ENCODE measurements at regions not wholly inside any gene's neighbourhood (a gene's known extent, or its start where the extent isn't known, plus 50 kb on each side); places are given as distances from the start of the nearest gene placed in this dataset.
A peak's percentile ranks its signal among the peaks of the same experiment; 100 is the strongest.

DNA sequence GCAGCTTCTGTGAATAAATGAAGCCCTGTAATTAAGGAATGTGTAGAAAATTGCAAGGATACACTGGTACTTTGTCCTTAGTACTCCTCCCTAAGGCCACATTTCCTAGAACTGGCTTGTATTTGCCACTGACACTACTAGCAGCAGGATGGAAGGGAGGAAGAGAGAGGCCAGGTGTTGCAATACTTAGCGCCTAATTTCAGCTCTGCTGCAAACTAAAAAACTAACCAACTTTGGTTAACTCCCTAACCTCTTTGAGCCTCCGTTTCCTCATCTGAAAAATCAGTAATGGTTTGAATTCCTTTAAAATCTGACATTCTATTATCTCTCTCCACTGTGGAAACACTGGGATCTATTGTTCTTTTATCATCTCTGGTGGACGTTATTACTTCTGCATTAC is 257.0 kb downstream of the SV2B start (continued):
- TF ChIP-seq, protein P1, sequence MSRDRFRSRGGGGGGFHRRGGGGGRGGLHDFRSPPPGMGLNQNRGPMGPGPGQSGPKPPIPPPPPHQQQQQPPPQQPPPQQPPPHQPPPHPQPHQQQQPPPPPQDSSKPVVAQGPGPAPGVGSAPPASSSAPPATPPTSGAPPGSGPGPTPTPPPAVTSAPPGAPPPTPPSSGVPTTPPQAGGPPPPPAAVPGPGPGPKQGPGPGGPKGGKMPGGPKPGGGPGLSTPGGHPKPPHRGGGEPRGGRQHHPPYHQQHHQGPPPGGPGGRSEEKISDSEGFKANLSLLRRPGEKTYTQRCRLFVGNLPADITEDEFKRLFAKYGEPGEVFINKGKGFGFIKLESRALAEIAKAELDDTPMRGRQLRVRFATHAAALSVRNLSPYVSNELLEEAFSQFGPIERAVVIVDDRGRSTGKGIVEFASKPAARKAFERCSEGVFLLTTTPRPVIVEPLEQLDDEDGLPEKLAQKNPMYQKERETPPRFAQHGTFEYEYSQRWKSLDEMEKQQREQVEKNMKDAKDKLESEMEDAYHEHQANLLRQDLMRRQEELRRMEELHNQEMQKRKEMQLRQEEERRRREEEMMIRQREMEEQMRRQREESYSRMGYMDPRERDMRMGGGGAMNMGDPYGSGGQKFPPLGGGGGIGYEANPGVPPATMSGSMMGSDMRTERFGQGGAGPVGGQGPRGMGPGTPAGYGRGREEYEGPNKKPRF (IDR thresholded peaks at IDR 0.05; ENCODE audit: low read depth, low read length): no peak
- TF ChIP-seq TEAD2 (tag; IDR thresholded peaks at IDR 0.05): no peak
- no peak for TF ChIP-seq PTTG1 (tag; IDR thresholded peaks at IDR 0.05; ENCODE audit: low read depth)

DNA sequence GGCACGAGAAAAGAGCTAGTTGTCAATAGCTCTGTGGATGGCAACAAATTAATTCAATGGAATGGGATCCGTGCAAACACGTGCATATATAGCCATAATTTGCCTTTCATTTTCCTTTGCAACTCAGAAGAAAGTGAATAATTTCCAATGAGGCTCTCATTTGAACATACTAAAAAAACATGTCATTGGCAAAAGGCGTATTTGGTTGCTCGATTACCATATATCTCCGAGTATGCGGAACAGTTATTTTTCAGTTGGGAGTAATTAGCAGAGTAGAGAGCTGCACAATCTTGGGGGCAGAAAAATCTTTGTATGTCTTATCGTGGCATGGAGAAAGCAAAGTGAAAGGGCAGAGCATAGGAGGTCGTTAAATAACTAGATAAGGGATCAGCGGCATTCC is 257.4 kb downstream of the SV2B start:
- Histone ChIP-seq H3K27ac (ENCODE audit: extremely low read depth, low read depth, low read length) (no peak overlapping the region), H3K9me3 (replicated peaks; ENCODE audit: control insufficient read depth, insufficient read depth, low read depth, low read length) (no peaks in the 10 kb centered on the region), H3K27me3 (ENCODE audit: control insufficient read depth in 2 of 2, insufficient read depth in 2 of 2, low read length in 2 of 2) (peaks cover 0 to 4% of the 10 kb centered on the region in 2 experiments; a peak in 1 of 5 replicates), H4K20me1 (replicated peaks; ENCODE audit: control insufficient read depth, insufficient read depth, low read length) (no peaks in the 10 kb centered on the region; the same call in 1 of the 2 replicates), H3K9me1 (ENCODE audit: control insufficient read depth, insufficient read depth, low read length) (no peaks in the 10 kb centered on the region), H3K4me3 (no peak overlapping the region), H3K4me2 (ENCODE audit: insufficient read depth, low read length) (no peak overlapping the region), H3K36me3 (ENCODE audit: control insufficient read depth, insufficient read depth, low read length) (no peaks in the 10 kb centered on the region), H3K79me2 (ENCODE audit: control insufficient read depth, insufficient read depth, low read length) (no peaks in the 10 kb centered on the region), H3K4me1 (replicated peaks in 1 of 2; ENCODE audit: control insufficient read depth in 2 of 2, insufficient read depth in 2 of 2, low read length in 2 of 2) (no peaks in the 10 kb centered on the region), H2AFZ (ENCODE audit: low read depth, low read length) (no peak overlapping the region), H3K9ac (ENCODE audit: insufficient read depth in 1 of 2, low read depth in 2 of 2, low read length in 2 of 2) (no peak overlapping the region)
- FAIRE-seq (no peak), DNase-seq (ENCODE audit: extremely low read depth in 1 of 4, low spot score in 3 of 4) (no peak), ATAC-seq (no peak)
- POLR2A ChIA-PET: interaction anchor here (0.7 kb wide), 1 partner anchor 380 kb away, joined by 4 read pairs; no protein-coding TSS in a partner anchor
- 4% methylated on average over 10 of the region's 10 CpGs for WGBS (ENCODE audit: insufficient coverage, low coverage, missing lambda C conversion rate)
- BruUV-seq (replicated peaks): no TSS peak
- TF ChIP-seq, protein P2, sequence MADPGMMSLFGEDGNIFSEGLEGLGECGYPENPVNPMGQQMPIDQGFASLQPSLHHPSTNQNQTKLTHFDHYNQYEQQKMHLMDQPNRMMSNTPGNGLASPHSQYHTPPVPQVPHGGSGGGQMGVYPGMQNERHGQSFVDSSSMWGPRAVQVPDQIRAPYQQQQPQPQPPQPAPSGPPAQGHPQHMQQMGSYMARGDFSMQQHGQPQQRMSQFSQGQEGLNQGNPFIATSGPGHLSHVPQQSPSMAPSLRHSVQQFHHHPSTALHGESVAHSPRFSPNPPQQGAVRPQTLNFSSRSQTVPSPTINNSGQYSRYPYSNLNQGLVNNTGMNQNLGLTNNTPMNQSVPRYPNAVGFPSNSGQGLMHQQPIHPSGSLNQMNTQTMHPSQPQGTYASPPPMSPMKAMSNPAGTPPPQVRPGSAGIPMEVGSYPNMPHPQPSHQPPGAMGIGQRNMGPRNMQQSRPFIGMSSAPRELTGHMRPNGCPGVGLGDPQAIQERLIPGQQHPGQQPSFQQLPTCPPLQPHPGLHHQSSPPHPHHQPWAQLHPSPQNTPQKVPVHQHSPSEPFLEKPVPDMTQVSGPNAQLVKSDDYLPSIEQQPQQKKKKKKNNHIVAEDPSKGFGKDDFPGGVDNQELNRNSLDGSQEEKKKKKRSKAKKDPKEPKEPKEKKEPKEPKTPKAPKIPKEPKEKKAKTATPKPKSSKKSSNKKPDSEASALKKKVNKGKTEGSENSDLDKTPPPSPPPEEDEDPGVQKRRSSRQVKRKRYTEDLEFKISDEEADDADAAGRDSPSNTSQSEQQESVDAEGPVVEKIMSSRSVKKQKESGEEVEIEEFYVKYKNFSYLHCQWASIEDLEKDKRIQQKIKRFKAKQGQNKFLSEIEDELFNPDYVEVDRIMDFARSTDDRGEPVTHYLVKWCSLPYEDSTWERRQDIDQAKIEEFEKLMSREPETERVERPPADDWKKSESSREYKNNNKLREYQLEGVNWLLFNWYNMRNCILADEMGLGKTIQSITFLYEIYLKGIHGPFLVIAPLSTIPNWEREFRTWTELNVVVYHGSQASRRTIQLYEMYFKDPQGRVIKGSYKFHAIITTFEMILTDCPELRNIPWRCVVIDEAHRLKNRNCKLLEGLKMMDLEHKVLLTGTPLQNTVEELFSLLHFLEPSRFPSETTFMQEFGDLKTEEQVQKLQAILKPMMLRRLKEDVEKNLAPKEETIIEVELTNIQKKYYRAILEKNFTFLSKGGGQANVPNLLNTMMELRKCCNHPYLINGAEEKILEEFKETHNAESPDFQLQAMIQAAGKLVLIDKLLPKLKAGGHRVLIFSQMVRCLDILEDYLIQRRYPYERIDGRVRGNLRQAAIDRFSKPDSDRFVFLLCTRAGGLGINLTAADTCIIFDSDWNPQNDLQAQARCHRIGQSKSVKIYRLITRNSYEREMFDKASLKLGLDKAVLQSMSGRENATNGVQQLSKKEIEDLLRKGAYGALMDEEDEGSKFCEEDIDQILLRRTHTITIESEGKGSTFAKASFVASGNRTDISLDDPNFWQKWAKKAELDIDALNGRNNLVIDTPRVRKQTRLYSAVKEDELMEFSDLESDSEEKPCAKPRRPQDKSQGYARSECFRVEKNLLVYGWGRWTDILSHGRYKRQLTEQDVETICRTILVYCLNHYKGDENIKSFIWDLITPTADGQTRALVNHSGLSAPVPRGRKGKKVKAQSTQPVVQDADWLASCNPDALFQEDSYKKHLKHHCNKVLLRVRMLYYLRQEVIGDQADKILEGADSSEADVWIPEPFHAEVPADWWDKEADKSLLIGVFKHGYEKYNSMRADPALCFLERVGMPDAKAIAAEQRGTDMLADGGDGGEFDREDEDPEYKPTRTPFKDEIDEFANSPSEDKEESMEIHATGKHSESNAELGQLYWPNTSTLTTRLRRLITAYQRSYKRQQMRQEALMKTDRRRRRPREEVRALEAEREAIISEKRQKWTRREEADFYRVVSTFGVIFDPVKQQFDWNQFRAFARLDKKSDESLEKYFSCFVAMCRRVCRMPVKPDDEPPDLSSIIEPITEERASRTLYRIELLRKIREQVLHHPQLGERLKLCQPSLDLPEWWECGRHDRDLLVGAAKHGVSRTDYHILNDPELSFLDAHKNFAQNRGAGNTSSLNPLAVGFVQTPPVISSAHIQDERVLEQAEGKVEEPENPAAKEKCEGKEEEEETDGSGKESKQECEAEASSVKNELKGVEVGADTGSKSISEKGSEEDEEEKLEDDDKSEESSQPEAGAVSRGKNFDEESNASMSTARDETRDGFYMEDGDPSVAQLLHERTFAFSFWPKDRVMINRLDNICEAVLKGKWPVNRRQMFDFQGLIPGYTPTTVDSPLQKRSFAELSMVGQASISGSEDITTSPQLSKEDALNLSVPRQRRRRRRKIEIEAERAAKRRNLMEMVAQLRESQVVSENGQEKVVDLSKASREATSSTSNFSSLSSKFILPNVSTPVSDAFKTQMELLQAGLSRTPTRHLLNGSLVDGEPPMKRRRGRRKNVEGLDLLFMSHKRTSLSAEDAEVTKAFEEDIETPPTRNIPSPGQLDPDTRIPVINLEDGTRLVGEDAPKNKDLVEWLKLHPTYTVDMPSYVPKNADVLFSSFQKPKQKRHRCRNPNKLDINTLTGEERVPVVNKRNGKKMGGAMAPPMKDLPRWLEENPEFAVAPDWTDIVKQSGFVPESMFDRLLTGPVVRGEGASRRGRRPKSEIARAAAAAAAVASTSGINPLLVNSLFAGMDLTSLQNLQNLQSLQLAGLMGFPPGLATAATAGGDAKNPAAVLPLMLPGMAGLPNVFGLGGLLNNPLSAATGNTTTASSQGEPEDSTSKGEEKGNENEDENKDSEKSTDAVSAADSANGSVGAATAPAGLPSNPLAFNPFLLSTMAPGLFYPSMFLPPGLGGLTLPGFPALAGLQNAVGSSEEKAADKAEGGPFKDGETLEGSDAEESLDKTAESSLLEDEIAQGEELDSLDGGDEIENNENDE (IDR thresholded peaks at IDR 0.05; ENCODE audit: low read depth, low read length): peak; percentile 71
- TF ChIP-seq, protein P3, sequence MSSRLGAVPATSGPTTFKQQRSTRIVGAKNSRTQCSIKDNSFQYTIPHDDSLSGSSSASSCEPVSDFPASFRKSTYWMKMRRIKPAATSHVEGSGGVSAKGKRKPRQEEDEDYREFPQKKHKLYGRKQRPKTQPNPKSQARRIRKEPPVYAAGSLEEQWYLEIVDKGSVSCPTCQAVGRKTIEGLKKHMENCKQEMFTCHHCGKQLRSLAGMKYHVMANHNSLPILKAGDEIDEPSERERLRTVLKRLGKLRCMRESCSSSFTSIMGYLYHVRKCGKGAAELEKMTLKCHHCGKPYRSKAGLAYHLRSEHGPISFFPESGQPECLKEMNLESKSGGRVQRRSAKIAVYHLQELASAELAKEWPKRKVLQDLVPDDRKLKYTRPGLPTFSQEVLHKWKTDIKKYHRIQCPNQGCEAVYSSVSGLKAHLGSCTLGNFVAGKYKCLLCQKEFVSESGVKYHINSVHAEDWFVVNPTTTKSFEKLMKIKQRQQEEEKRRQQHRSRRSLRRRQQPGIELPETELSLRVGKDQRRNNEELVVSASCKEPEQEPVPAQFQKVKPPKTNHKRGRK (tag; IDR thresholded peaks at IDR 0.05): no peak
- intact Hi-C loops (cut with micrococcal nuclease): no loop called here
- CTCF ChIA-PET (ENCODE audit: low intra/inter-chr PET ratio): no interaction called here
- in situ Hi-C loops (cut with MboI): no loop called here
